ENCODE measurements at regions not wholly inside any gene's neighbourhood (a gene's known extent, or its start where the extent isn't known, plus 50 kb on each side); places are given as distances from the start of the nearest gene placed in this dataset.

DNA sequence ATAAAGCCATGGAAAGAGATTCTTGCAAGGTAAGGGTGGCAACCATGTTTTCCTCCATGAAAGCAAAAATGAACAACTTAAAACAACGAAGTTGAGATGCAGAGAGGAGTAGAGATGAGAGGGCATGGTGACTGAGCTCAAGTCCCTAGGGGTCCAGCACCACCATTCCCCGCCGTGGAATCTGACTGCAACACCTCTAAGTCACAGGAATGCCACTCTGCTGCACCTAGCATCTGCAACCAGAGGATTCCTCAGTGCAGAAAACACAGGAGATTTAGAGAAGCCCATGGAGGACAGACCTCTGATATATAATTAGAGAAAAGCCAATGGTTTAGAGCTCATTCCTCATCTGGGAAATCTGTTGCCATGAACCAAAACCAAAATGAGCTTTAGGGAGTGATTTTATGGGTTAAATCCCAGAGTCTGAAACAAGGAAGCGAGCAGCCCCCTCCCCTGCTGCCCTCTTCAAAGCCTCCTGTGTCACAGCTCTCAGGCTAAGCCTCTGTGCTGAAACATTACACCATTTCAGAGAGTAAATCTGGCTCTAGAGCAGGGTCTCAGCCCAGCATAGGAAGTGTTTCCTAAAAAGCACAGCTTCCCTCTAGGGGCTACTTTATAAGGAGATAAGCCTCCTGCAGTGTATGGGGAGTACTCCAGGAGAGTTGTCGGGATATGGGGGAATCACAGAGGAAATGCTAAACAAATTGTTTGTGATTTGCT lies 1043.6 kb downstream of the UQCRFS1 start:
- Mint-ChIP-seq H3K4me3 (no peak overlapping the region), H3K36me3 (ENCODE audit: low read depth) (no peaks in the 10 kb centered on the region), H3K9me3 (no peaks in the 10 kb centered on the region), H3K27ac (ENCODE audit: unreplicated experiment) (no peak overlapping the region), H3K27me3 (ENCODE audit: low read depth) (peaks cover 3% of the 10 kb centered on the region), H3K4me1 (peaks cover 22% of the 10 kb centered on the region)
- DNase-seq (ENCODE audit: low read depth, low spot score) = no peak
- TF ChIP-seq, protein P1, sequence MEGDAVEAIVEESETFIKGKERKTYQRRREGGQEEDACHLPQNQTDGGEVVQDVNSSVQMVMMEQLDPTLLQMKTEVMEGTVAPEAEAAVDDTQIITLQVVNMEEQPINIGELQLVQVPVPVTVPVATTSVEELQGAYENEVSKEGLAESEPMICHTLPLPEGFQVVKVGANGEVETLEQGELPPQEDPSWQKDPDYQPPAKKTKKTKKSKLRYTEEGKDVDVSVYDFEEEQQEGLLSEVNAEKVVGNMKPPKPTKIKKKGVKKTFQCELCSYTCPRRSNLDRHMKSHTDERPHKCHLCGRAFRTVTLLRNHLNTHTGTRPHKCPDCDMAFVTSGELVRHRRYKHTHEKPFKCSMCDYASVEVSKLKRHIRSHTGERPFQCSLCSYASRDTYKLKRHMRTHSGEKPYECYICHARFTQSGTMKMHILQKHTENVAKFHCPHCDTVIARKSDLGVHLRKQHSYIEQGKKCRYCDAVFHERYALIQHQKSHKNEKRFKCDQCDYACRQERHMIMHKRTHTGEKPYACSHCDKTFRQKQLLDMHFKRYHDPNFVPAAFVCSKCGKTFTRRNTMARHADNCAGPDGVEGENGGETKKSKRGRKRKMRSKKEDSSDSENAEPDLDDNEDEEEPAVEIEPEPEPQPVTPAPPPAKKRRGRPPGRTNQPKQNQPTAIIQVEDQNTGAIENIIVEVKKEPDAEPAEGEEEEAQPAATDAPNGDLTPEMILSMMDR (conservative IDR thresholded peaks at IDR 0.05) = no peak

DNA sequence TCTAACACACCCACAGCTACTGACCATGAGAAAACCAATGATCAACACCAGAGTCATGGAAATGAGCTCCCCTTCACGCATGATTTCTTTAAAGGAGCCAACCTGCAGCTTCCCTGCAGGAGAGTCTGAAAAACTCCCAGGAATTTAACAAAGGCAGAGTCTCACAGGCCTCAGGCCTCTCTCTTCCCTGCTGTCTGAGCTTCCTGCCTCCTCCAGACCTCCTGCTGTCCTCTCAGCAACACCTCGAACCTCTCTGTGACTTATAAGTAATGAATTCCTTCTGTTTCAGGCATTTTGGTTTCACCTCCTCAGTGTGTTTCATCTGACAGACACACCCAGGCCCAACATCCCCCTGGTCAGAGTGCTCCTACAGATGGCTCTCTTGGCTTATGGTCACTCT lies 1044.4 kb downstream of the UQCRFS1 start:
- Mint-ChIP-seq H3K27ac (ENCODE audit: unreplicated experiment) (peak overlapping the region; percentile 91), H3K4me3 (no peak overlapping the region), H3K4me1 (peaks cover 22% of the 10 kb centered on the region), H3K9me3 (no peaks in the 10 kb centered on the region), H3K27me3 (ENCODE audit: low read depth) (peaks cover 6% of the 10 kb centered on the region), H3K36me3 (ENCODE audit: low read depth) (no peaks in the 10 kb centered on the region)
- DNase-seq (ENCODE audit: low read depth, low spot score) = no peak
- TF ChIP-seq, protein P1 (conservative IDR thresholded peaks at IDR 0.05) = no peak

DNA sequence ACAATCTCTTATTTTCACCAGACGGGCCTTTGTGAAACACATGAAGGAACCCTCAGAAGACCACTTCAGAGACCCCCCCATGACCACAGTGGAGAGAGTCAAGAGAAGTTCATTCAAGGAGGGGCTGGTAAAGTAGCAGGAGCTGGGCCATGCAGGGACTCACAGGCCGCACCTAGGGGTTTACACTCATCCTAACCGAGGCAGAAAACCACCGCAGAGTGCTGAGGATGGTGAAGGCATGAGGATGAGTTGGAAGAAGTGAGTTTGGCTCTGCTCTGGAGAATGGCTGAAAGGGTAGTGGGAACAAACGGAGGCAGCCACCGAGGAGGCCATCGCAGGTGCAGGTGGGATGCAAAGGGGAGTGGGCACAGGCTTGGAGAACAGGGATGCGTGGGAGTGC lies 1046.9 kb downstream of the UQCRFS1 start:
- H3K27ac Mint-ChIP-seq (ENCODE audit: unreplicated experiment) = no peak overlapping the region
- DNase-seq (ENCODE audit: low read depth, low spot score) = no peak
- H3K4me1 Mint-ChIP-seq = peaks cover 22% of the 10 kb centered on the region
- H3K9me3 Mint-ChIP-seq = peaks cover under 1% of the 10 kb centered on the region
- H3K36me3 Mint-ChIP-seq (ENCODE audit: low read depth) = no peaks in the 10 kb centered on the region
- peaks cover 6% of the 10 kb centered on the region for H3K27me3 Mint-ChIP-seq (ENCODE audit: low read depth)
- TF ChIP-seq, protein P1 (conservative IDR thresholded peaks at IDR 0.05) = no peak
- no peak overlapping the region for H3K4me3 Mint-ChIP-seq

DNA sequence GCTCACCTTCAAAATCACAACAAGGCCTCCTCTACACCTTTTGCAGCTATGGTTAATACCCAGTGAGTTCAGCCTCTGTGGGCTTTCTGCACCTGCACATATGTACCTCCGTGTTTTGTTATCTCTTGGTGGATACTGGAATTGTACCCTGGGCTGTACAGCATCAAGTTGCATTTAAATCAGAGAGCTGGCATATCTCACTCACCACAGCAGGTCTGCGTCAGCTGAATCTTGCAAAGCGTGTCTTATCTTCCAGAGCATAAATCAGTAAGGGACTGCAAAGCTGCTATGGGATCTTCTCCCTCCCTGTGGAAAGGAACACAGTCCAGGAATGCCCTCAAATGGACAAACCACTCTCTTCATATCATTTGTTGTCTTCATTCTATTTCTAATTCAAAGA lies 1048.7 kb downstream of the UQCRFS1 start:
- TF ChIP-seq, protein P1 (conservative IDR thresholded peaks at IDR 0.05) = no peak

DNA sequence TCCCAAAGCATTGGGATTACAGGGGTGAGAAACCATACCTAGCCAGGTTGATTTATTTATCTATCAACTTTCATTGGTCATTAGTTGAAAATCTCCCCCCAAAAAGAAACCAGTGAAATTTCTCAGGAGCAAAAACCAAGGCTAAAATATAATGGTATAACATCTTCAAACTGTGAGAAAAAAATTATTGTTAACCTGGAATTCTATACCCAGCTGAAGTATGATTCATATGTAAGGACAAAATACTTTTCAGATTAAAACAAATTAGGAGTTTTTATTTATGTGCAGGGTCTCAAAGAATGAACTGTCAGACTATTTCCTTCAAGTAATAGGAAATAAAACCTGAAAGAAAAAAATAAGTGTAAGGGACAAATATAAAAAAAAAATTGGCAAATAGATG lies 1053.9 kb downstream of the UQCRFS1 start:
- peaks cover 13% of the 10 kb centered on the region for H3K9me3 Mint-ChIP-seq
- H3K4me3 Mint-ChIP-seq = no peak overlapping the region
- TF ChIP-seq, protein P1 (conservative IDR thresholded peaks at IDR 0.05) = no peak
- H3K27me3 Mint-ChIP-seq (ENCODE audit: low read depth) = peaks cover 7% of the 10 kb centered on the region
- DNase-seq (ENCODE audit: low read depth, low spot score) = no peak
- H3K36me3 Mint-ChIP-seq (ENCODE audit: low read depth) = no peaks in the 10 kb centered on the region
- H3K4me1 Mint-ChIP-seq = no peaks in the 10 kb centered on the region
- no peak overlapping the region for H3K27ac Mint-ChIP-seq (ENCODE audit: unreplicated experiment)

More for the DNA sequence above, 1048.7 kb downstream of the UQCRFS1 start:
- no peak for DNase-seq (ENCODE audit: low read depth, low spot score)
- Mint-ChIP-seq H3K36me3 (ENCODE audit: low read depth) (no peaks in the 10 kb centered on the region), H3K9me3 (peaks cover 4% of the 10 kb centered on the region), H3K27ac (ENCODE audit: unreplicated experiment) (no peak overlapping the region), H3K4me3 (no peak overlapping the region), H3K27me3 (ENCODE audit: low read depth) (peaks cover 6% of the 10 kb centered on the region), H3K4me1 (peaks cover 10% of the 10 kb centered on the region)
